GM12878 (cell line): ENCODE measurements at regions not wholly inside any gene's neighbourhood (a gene's known extent, or its start where the extent isn't known, plus 50 kb on each side); places are given as distances from the start of the nearest gene placed in this dataset.

Experiments
- ATAC-seq: fragments of 200-7000 bp; cut with Tn5 transposase; 3 replicates; pipeline ENCODE4 v1.9.1; 2020; ENCODE audit warnings: mild to moderate bottlenecking, moderate library complexity
- BruUV-seq: library from RNA; stranded (reverse); fragments of 400-500 nt; replicated peaks from 2 replicates; lab custom pipeline; 2021; lab: Mats Ljungman, UMichigan
- CTCF ChIA-PET: fragments of 300-600 bp; sonication (Branson Sonifier 250); formaldehyde crosslinking; extraction: SDS; loops from one replicate; lab custom pipeline; 2021; ENCODE audit warnings: inconsistent platforms; lab: Yijun Ruan, JAX
- POLR2A ChIA-PET: fragments of 350-600 bp; formaldehyde crosslinking; extraction: SDS; loops from one replicate; lab custom pipeline; 2021; ENCODE audit warnings: inconsistent platforms; lab: Charles Lee
- RAD21 ChIA-PET: fragments of 300-600 bp; sonication (Branson Sonifier 250); formaldehyde crosslinking; loops from one replicate; lab custom pipeline; 2023; ENCODE audit warnings: antibody characterized with exemption; ENCODE audit not compliant: unreplicated experiment; lab: Charles Lee
- SMC1A ChIA-PET: fragments of 300-600 bp; sonication (Branson Sonifier 250); formaldehyde crosslinking; loops from one replicate; lab custom pipeline; 2023; ENCODE audit not compliant: unreplicated experiment, uncharacterized antibody; lab: Charles Lee
- DNase-seq: peaks from one replicate; pipeline ENCODE4 v3.0.0-alpha.2; 2011; ENCODE audit warnings: low read depth, low spot score
- FAIRE-seq: peaks from 3 replicates; lab custom pipeline; 2011; peaks lifted over from hg19 to GRCh38; lab: Jason Lieb, UNC
- H2AFZ ChIP-seq: 2 replicates; pipeline ENCODE4 v1.6.0; 2011; ENCODE audit warnings: low read depth, low read length, control low read depth; ENCODE audit not compliant: control insufficient read depth
- H3K27ac ChIP-seq: 2 replicates; pipeline ENCODE4 v1.5.1; 2011; ENCODE audit warnings: control low read depth; ENCODE audit not compliant: control insufficient read depth, insufficient read depth
- H3K27me3 ChIP-seq, 2 experiments: replicated peaks in 1 of 2; 2 replicates each; pipeline versions ENCODE4 v1.6.0 to v1.6.1; 2011; ENCODE audit warnings: low read length in 1 of 2; ENCODE audit not compliant: control insufficient read depth in 2 of 2, insufficient read depth in 2 of 2
- H3K36me3 ChIP-seq, 2 experiments: 2 replicates each; pipeline ENCODE4 v1.5.1; 2011; ENCODE audit warnings: low read length in 1 of 2; ENCODE audit not compliant: control insufficient read depth in 2 of 2, insufficient read depth in 2 of 2
- H3K4me1 ChIP-seq: 2 replicates; pipeline ENCODE4 v1.6.1; 2011; ENCODE audit warnings: mild to moderate bottlenecking, low read length, moderate library complexity, mixed read lengths; ENCODE audit not compliant: control insufficient read depth, insufficient read depth
- H3K4me2 ChIP-seq: 2 replicates; pipeline ENCODE4 v1.6.0; 2011; ENCODE audit warnings: control low read depth; ENCODE audit not compliant: control insufficient read depth, insufficient read depth
- H3K4me3 ChIP-seq: fragments of 200-600 bp; sonication (generic); 2 replicates; pipeline ENCODE4 v1.5.1; 2016
- H3K79me2 ChIP-seq: 2 replicates; pipeline ENCODE4 v1.6.0; 2011; ENCODE audit warnings: low read length; ENCODE audit not compliant: control insufficient read depth, insufficient read depth
- H3K9ac ChIP-seq: 2 replicates; pipeline ENCODE4 v1.8.0; 2011; ENCODE audit warnings: low read length, control low read depth, mixed read lengths; ENCODE audit not compliant: control insufficient read depth, insufficient read depth
- H3K9me3 ChIP-seq: replicated peaks from 3 replicates; pipeline ENCODE4 v1.5.1; 2011; ENCODE audit warnings: mild to moderate bottlenecking, low read length; ENCODE audit not compliant: control insufficient read depth, insufficient read depth
- H4K20me1 ChIP-seq: 2 replicates; pipeline ENCODE4 v1.6.0; 2011; ENCODE audit not compliant: control insufficient read depth, insufficient read depth
- HDAC2 ChIP-seq: fragments of 200-600 bp; sonication (generic); IDR thresholded peaks from 2 replicates; pipeline ENCODE4 v1.6.1; 2017
- MXI1 ChIP-seq: fragments of 150-350 bp; IDR thresholded peaks from 2 replicates; pipeline ENCODE4 v1.6.1; 2011; ENCODE audit warnings: low read depth, mild to moderate bottlenecking, inconsistent platforms, low read length, improper control_type of control experiment
- MYB ChIP-seq: fragments of 150-350 bp; IDR thresholded peaks from 2 replicates; pipeline ENCODE4 v1.6.1; 2014; ENCODE audit warnings: mild to moderate bottlenecking, low read depth, low read length, borderline replicate concordance
- NFYA ChIP-seq: IDR thresholded peaks from 2 replicates; pipeline ENCODE4 v1.6.1; 2011; ENCODE audit warnings: low read depth, mild to moderate bottlenecking, low read length, improper control_type of control experiment, borderline replicate concordance
- NR2F1 ChIP-seq: fragments of 450-650 bp; conservative IDR thresholded peaks from 2 replicates; pipeline ENCODE4 v1.6.1; 2017; ENCODE audit warnings: mild to moderate bottlenecking
- RB1 ChIP-seq: fragments of 450-650 bp; formaldehyde crosslinking; IDR thresholded peaks from 2 replicates; pipeline ENCODE4 v1.6.1; 2017; ENCODE audit warnings: mild to moderate bottlenecking, borderline replicate concordance
- RBBP5 ChIP-seq: fragments of 200-600 bp; sonication (generic); conservative IDR thresholded peaks from 2 replicates; pipeline ENCODE4 v1.6.1; 2016
- RUNX3 ChIP-seq: IDR thresholded peaks from 2 replicates; pipeline ENCODE4 v1.6.1; 2012; ENCODE audit warnings: low read length, inconsistent platforms
- SMAD1 ChIP-seq: fragments of 450-650 bp; IDR thresholded peaks from 2 replicates; pipeline ENCODE4 v1.6.1; 2018; ENCODE audit warnings: mild to moderate bottlenecking, low read depth; ENCODE audit not compliant: partially characterized antibody
- TARDBP ChIP-seq: IDR thresholded peaks from 2 replicates; pipeline ENCODE4 v1.6.1; 2016; ENCODE audit warnings: borderline replicate concordance
- whole genome bisulfite sequencing: methylation state at CpG from one replicate; pipeline ENCODE4 v1.1.6; 2016; ENCODE audit warnings: low lambda C conversion rate; ENCODE audit not compliant: insufficient replicate concordance, insufficient coverage; ENCODE audit errors: missing lambda C conversion rate; 5-methylcytosine and 5-hydroxymethylcytosine counted together
- in situ Hi-C: fragments of 300-500 bp; cut with MboI; formaldehyde crosslinking; loops from 9 replicates; pipeline ENCODE4 v1.14.3; 2018; ENCODE audit warnings: mixed read lengths
- intact Hi-C: fragments of 100-400 bp; cut with micrococcal nuclease; formaldehyde crosslinking; loops from one replicate; pipeline ENCODE4 v1.14.2; 2022; ENCODE audit not compliant: unreplicated experiment
- TF ChIP-seq, protein P1 (sequence below): IDR thresholded peaks from 2 replicates; pipeline ENCODE4 v1.6.1; 2012; ENCODE audit warnings: mild to moderate bottlenecking, low read depth, low read length
- TF ChIP-seq, protein P2 (sequence below): IDR thresholded peaks from 2 replicates; pipeline ENCODE4 v1.6.1; 2011; ENCODE audit warnings: borderline replicate concordance, low read depth, mild to moderate bottlenecking, moderate library complexity, low read length; ENCODE audit not compliant: insufficient read depth, poor library complexity, severe bottlenecking
- TF ChIP-seq, protein P3 (sequence below): fragments of 450-650 bp; IDR thresholded peaks from 2 replicates; pipeline ENCODE4 v1.6.1; 2017; ENCODE audit warnings: borderline replicate concordance

DNA sequence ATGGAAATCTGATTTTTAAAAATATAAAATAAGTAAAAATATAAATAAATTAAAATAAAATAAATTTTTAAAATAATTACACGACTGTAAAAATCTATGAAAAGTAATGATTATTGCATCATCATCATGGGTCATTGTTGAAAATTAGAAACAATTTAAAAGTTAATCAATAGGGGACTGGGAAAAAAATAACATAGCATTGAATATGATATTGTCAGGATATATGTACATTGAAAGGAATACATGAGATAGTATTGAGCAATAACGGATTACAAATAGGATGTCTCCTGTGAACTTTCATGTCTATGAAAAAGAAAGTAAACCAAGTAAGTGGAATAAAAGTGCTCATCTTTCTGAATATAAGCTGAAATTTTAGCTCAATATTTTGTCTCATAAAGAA is 566.8 kb upstream of the HTR2C start (continued):
- TF ChIP-seq RUNX3 (no peak), TARDBP (no peak), NR2F1 (no peak), MYB (no peak)
- TF ChIP-seq, protein P1, sequence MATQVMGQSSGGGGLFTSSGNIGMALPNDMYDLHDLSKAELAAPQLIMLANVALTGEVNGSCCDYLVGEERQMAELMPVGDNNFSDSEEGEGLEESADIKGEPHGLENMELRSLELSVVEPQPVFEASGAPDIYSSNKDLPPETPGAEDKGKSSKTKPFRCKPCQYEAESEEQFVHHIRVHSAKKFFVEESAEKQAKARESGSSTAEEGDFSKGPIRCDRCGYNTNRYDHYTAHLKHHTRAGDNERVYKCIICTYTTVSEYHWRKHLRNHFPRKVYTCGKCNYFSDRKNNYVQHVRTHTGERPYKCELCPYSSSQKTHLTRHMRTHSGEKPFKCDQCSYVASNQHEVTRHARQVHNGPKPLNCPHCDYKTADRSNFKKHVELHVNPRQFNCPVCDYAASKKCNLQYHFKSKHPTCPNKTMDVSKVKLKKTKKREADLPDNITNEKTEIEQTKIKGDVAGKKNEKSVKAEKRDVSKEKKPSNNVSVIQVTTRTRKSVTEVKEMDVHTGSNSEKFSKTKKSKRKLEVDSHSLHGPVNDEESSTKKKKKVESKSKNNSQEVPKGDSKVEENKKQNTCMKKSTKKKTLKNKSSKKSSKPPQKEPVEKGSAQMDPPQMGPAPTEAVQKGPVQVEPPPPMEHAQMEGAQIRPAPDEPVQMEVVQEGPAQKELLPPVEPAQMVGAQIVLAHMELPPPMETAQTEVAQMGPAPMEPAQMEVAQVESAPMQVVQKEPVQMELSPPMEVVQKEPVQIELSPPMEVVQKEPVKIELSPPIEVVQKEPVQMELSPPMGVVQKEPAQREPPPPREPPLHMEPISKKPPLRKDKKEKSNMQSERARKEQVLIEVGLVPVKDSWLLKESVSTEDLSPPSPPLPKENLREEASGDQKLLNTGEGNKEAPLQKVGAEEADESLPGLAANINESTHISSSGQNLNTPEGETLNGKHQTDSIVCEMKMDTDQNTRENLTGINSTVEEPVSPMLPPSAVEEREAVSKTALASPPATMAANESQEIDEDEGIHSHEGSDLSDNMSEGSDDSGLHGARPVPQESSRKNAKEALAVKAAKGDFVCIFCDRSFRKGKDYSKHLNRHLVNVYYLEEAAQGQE = no peak

DNA sequence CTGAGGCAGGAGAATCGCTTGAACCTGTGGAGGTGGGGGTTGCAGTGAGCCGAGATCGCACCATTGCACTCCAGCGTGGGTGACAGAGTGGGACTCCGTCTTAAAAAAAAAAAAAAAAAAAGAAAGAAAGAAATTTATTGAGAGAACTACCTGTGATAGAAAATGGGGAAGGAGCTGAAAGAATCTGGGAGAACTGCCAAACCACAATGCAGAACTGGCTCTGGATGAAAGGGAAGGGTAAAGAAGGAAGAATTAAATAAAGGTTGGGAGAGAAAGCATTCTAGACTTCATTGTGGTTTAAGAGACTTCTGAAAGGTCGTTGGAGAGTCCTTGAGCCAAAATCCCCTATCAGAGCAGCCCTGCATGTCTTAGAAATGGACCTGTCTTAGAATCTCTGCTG is 567.9 kb upstream of the HTR2C start:
- WGBS = 21% methylated on average over 6 of the region's 6 CpGs
- no peaks in the 10 kb centered on the region for H3K79me2 ChIP-seq
- no peak overlapping the region for H2AFZ ChIP-seq
- H4K20me1 ChIP-seq = no peaks in the 10 kb centered on the region
- no TSS peak for BruUV-seq
- ATAC-seq = no peak
- H3K4me2 ChIP-seq = no peak overlapping the region
- H3K4me1 ChIP-seq = no peaks in the 10 kb centered on the region
- no peak overlapping the region for H3K27ac ChIP-seq
- no peaks in the 10 kb centered on the region for H3K9me3 ChIP-seq
- ChIA-PET CTCF (no interaction called here), RAD21 (no interaction called here), SMC1A (no interaction called here), POLR2A (no interaction called here)
- no peaks in the 10 kb centered on the region for H3K27me3 ChIP-seq
- in situ Hi-C loops = no loop called here
- H3K9ac ChIP-seq = no peak overlapping the region
- no peak overlapping the region for H3K4me3 ChIP-seq
- DNase-seq = no peak
- intact Hi-C loops = no loop called here
- H3K36me3 ChIP-seq = no peaks in the 10 kb centered on the region
- no peak for FAIRE-seq
- TF ChIP-seq RBBP5 (no peak), SMAD1 (no peak), NFYA (no peak), MXI1 (no peak), HDAC2 (no peak), RB1 (no peak)
- TF ChIP-seq, protein P2, sequence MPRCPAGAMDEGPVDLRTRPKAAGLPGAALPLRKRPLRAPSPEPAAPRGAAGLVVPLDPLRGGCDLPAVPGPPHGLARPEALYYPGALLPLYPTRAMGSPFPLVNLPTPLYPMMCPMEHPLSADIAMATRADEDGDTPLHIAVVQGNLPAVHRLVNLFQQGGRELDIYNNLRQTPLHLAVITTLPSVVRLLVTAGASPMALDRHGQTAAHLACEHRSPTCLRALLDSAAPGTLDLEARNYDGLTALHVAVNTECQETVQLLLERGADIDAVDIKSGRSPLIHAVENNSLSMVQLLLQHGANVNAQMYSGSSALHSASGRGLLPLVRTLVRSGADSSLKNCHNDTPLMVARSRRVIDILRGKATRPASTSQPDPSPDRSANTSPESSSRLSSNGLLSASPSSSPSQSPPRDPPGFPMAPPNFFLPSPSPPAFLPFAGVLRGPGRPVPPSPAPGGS = no peak
- TF ChIP-seq, protein P3, sequence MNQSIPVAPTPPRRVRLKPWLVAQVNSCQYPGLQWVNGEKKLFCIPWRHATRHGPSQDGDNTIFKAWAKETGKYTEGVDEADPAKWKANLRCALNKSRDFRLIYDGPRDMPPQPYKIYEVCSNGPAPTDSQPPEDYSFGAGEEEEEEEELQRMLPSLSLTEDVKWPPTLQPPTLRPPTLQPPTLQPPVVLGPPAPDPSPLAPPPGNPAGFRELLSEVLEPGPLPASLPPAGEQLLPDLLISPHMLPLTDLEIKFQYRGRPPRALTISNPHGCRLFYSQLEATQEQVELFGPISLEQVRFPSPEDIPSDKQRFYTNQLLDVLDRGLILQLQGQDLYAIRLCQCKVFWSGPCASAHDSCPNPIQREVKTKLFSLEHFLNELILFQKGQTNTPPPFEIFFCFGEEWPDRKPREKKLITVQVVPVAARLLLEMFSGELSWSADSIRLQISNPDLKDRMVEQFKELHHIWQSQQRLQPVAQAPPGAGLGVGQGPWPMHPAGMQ = no peak
